Peyer's patch (tissue), 4 donors: ENCODE measurements at regions not wholly inside any gene's neighbourhood (a gene's known extent, or its start where the extent isn't known, plus 50 kb on each side); places are given as distances from the start of the nearest gene placed in this dataset.

Experiments used
- POLR2A ChIP-seq, 2 donors: fragments of 450-650 bp; IDR thresholded peaks; one replicate each; pipeline ENCODE4 v1.5.1; 2017; ENCODE audit warnings: antibody characterized with exemption in 2 of 2, mild to moderate bottlenecking in 2 of 2, moderate library complexity in 2 of 2
- TF ChIP-seq, protein P1 (sequence below), 6 experiments: fragments of 450-650 bp in 4 of 6; fragments of 200-600 bp in 2 of 6; sonication (generic) in 1 of 6; IDR thresholded peaks; one replicate each; pipeline ENCODE4 v1.5.1; 2017 to 2019; ENCODE audit warnings: antibody characterized with exemption in 6 of 6, mild to moderate bottlenecking in 3 of 6, moderate library complexity in 1 of 6

- no peak for TF ChIP-seq POLR2A (IDR thresholded peaks at IDR 0.05)
- TF ChIP-seq, protein P1, sequence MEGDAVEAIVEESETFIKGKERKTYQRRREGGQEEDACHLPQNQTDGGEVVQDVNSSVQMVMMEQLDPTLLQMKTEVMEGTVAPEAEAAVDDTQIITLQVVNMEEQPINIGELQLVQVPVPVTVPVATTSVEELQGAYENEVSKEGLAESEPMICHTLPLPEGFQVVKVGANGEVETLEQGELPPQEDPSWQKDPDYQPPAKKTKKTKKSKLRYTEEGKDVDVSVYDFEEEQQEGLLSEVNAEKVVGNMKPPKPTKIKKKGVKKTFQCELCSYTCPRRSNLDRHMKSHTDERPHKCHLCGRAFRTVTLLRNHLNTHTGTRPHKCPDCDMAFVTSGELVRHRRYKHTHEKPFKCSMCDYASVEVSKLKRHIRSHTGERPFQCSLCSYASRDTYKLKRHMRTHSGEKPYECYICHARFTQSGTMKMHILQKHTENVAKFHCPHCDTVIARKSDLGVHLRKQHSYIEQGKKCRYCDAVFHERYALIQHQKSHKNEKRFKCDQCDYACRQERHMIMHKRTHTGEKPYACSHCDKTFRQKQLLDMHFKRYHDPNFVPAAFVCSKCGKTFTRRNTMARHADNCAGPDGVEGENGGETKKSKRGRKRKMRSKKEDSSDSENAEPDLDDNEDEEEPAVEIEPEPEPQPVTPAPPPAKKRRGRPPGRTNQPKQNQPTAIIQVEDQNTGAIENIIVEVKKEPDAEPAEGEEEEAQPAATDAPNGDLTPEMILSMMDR (IDR thresholded peaks at IDR 0.05), result no peak
These were observed 126.0 kb upstream of the IRX2 start for GRCh38 chr5:2877522-2877921.
